OCI-LY1 (cell line): ENCODE measurements at regions not wholly inside any gene's neighbourhood (a gene's known extent, or its start where the extent isn't known, plus 50 kb on each side); places are given as distances from the start of the nearest gene placed in this dataset.

Source experiments
- H2AFZ ChIP-seq: fragments of 200-600 bp; sonication (generic), shearing (Covaris generic); 2 replicates; pipeline ENCODE4 v1.6.0; 2014; ENCODE audit warnings: antibody characterized with exemption, mild to moderate bottlenecking, low read length
- H3F3A ChIP-seq: fragments of 200-600 bp; sonication (generic), shearing (Covaris generic); 2 replicates; pipeline ENCODE4 v1.6.0; 2014; ENCODE audit warnings: mild to moderate bottlenecking, antibody characterized with exemption, low read length, moderate library complexity; ENCODE audit not compliant: insufficient read depth
- H3K27ac ChIP-seq: fragments of 200-600 bp; sonication (generic); 2 replicates; pipeline ENCODE4 v1.5.1; 2014; ENCODE audit warnings: low read length, mixed run types, mild to moderate bottlenecking, low read depth; ENCODE audit not compliant: poor library complexity, severe bottlenecking
- H3K27me3 ChIP-seq: fragments of 200-600 bp; sonication (generic); 2 replicates; pipeline ENCODE4 v1.6.0; 2014; ENCODE audit warnings: antibody characterized with exemption, mild to moderate bottlenecking, low read length, moderate library complexity; ENCODE audit not compliant: insufficient read depth
- H3K36me3 ChIP-seq: fragments of 200-600 bp; sonication (generic); 2 replicates; pipeline ENCODE4 v1.6.1; 2014; ENCODE audit warnings: mild to moderate bottlenecking, antibody characterized with exemption, low read length, moderate library complexity, mixed read lengths; ENCODE audit not compliant: insufficient read depth
- H3K4me1 ChIP-seq: fragments of 200-600 bp; sonication (generic); 2 replicates; pipeline ENCODE4 v1.5.1; 2014; ENCODE audit warnings: mild to moderate bottlenecking, low read length, moderate library complexity; ENCODE audit not compliant: insufficient read depth, severe bottlenecking
- H3K4me2 ChIP-seq: fragments of 200-600 bp; sonication (generic), shearing (Covaris generic); 2 replicates; pipeline ENCODE4 v1.6.1; 2014; ENCODE audit warnings: low read length
- H3K4me3 ChIP-seq: fragments of 200-600 bp; sonication (generic); 2 replicates; pipeline ENCODE4 v1.5.1; 2014; ENCODE audit warnings: low read length, low read depth, mild to moderate bottlenecking, mixed read lengths; ENCODE audit not compliant: poor library complexity, severe bottlenecking
- H3K79me2 ChIP-seq: fragments of 200-600 bp; shearing (Covaris generic); 2 replicates; pipeline ENCODE4 v1.6.1; 2016; ENCODE audit warnings: mixed run types, low read length, mixed read lengths; ENCODE audit not compliant: insufficient read depth
- H3K9ac ChIP-seq: fragments of 200-600 bp; sonication (generic), shearing (Covaris generic); 2 replicates; pipeline ENCODE4 v1.6.1; 2014; ENCODE audit warnings: mild to moderate bottlenecking, low read length, mixed read lengths
- H3K9me2 ChIP-seq: fragments of 200-600 bp; sonication (generic), shearing (Covaris generic); 2 replicates; pipeline ENCODE4 v1.6.1; 2014; ENCODE audit warnings: low read depth, mild to moderate bottlenecking, low read length, mixed read lengths
- H3K9me3 ChIP-seq: fragments of 200-600 bp; shearing (Covaris generic); 2 replicates; pipeline ENCODE4 v1.6.1; 2014; ENCODE audit warnings: low read length, mixed read lengths
- H4K20me1 ChIP-seq: fragments of 200-600 bp; sonication (generic), shearing (Covaris generic); 2 replicates; pipeline ENCODE4 v1.6.0; 2016; ENCODE audit warnings: mild to moderate bottlenecking, low read length; ENCODE audit not compliant: insufficient read depth
- CTCF ChIP-seq: fragments of 200-600 bp; sonication (generic), shearing (Covaris generic); IDR thresholded peaks from 2 replicates; pipeline ENCODE4 v1.5.1; 2017; ENCODE audit warnings: mild to moderate bottlenecking, antibody characterized with exemption, low read length, moderate library complexity, mixed read lengths
- EZH2 ChIP-seq: fragments of 200-600 bp; sonication (generic), shearing (Covaris generic); IDR thresholded peaks from 2 replicates; pipeline ENCODE4 v1.8.0; 2017; ENCODE audit warnings: borderline replicate concordance, mixed run types, mild to moderate bottlenecking, antibody characterized with exemption, low read length, moderate library complexity, mixed read lengths

GRCh38 chr21:19523061-19523460 is 1119.5 kb upstream of the TMPRSS15 start:
- Histone ChIP-seq H3F3A (no peaks in the 10 kb centered on the region), H3K9me2 (no peaks in the 10 kb centered on the region), H3K36me3 (no peaks in the 10 kb centered on the region), H3K27me3 (no peaks in the 10 kb centered on the region), H3K9ac (no peak overlapping the region), H3K9me3 (no peaks in the 10 kb centered on the region), H2AFZ (no peak overlapping the region), H3K4me1 (no peaks in the 10 kb centered on the region), H3K4me2 (no peak overlapping the region), H3K79me2 (no peaks in the 10 kb centered on the region), H3K27ac (no peak overlapping the region), H4K20me1 (no peaks in the 10 kb centered on the region), H3K4me3 (no peak overlapping the region)
- TF ChIP-seq EZH2 = no peak
- no peak for TF ChIP-seq CTCF

DNA sequence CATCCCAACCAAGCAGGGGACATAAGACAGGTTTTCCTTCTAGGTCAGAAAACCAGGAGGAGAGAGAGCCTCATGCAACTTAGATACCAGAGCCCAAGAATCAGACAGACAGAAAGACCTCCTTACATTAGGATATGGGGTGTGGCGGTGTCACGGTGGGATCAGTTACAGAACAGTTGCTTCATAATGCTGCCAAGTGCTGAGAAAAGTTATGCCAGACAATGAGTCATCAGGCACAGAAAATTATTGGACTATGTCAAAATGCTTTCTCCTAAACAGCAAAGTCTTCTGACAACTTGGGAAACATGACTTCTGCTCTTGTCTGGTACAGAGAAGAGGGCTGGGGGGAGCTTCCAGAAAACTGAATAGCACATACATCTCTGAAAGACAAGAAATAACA is 1120.2 kb upstream of the TMPRSS15 start:
- no peak overlapping the region for H2AFZ ChIP-seq
- TF ChIP-seq CTCF (no peak), EZH2 (no peak)
- no peaks in the 10 kb centered on the region for H3K9me3 ChIP-seq
- H3K4me1 ChIP-seq = no peaks in the 10 kb centered on the region
- H3K4me2 ChIP-seq = no peak overlapping the region
- H3K9ac ChIP-seq = no peak overlapping the region
- H3K27me3 ChIP-seq = no peaks in the 10 kb centered on the region
- no peaks in the 10 kb centered on the region for H3K79me2 ChIP-seq
- H3K9me2 ChIP-seq = no peaks in the 10 kb centered on the region
- no peaks in the 10 kb centered on the region for H3K36me3 ChIP-seq
- no peak overlapping the region for H3K4me3 ChIP-seq
- H4K20me1 ChIP-seq = no peaks in the 10 kb centered on the region
- H3K27ac ChIP-seq = no peak overlapping the region
- no peaks in the 10 kb centered on the region for H3F3A ChIP-seq

GRCh38 chr21:19529031-19529430 is 1125.4 kb upstream of the TMPRSS15 start:
- H3K4me2 ChIP-seq = no peak overlapping the region
- H3K4me3 ChIP-seq = no peak overlapping the region
- no peaks in the 10 kb centered on the region for H3K9me3 ChIP-seq
- H2AFZ ChIP-seq = no peak overlapping the region
- H3K27ac ChIP-seq = no peak overlapping the region
- H3K36me3 ChIP-seq = no peaks in the 10 kb centered on the region
- no peaks in the 10 kb centered on the region for H3K9me2 ChIP-seq
- no peaks in the 10 kb centered on the region for H3K79me2 ChIP-seq
- TF ChIP-seq CTCF = no peak
- no peak for TF ChIP-seq EZH2
- no peaks in the 10 kb centered on the region for H3K4me1 ChIP-seq
- H4K20me1 ChIP-seq = no peaks in the 10 kb centered on the region
- H3F3A ChIP-seq = no peaks in the 10 kb centered on the region
- no peaks in the 10 kb centered on the region for H3K27me3 ChIP-seq
- H3K9ac ChIP-seq = no peak overlapping the region
